ENCODE measurements at regions not wholly inside any gene's neighbourhood (a gene's known extent, or its start where the extent isn't known, plus 50 kb on each side); places are given as distances from the start of the nearest gene placed in this dataset.

DNA sequence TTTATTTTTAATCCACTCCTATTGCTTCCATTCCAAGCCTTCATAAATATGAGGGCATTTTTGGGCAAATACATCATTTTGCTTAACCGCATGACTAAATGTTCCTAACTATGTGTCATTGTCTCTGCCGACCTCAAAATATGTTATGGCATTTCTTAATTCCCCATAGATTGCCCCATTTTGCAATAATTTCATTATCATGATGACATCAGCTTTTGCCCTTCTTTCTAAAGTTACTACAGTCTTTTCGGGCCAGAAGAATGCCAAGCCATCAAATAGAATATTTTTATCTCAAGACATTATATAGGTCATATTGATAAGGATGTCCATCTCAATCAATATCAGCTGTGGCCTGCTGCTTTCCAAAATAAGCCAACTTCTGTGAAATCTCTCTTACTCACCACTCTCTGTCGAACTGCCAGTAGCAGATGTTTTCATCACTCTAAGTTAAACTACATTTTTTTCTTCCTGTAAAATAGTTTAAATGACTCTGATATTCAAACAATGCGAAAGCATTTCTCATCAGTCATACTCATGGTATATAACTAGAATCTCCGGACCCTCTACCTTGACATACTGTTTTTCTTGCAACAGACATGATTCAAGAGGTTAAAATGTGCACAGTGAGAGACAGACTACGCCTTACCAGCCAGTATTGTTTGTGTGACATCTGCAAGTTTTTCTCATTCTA lies 1254.6 kb upstream of the CELF2 start:
- H3K27ac ChIP-seq, result no peak overlapping the region
- no peak overlapping the region for H3K4me3 ChIP-seq

DNA sequence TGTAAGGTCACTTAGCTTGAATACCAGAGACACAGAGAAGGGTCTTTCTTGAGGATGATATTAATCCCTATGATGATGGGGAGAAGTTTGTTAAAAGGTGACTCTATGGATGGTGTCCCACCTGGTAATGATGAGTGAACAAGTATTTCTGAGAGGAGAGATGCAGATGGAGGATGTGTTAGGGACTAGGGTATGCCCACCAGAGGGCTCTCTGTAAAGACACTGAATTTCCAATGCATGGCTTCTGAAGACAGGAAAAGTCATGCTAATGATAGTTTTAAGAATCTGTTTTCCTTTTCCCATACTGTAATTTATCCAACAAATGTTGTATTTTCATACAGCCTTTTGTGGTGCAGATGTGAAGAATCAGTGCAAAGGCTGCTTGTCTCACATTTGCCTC lies 1250.9 kb upstream of the CELF2 start:
- no peak overlapping the region for H3K4me3 ChIP-seq
- no peaks in the 10 kb centered on the region for H3K27me3 ChIP-seq (replicated peaks)
- H3K9me3 ChIP-seq (replicated peaks), result peaks cover 3% of the 10 kb centered on the region; the same call in 1 of the 2 replicates
- H3K27ac ChIP-seq, result no peak overlapping the region
- no peaks in the 10 kb centered on the region for H3K4me1 ChIP-seq (replicated peaks)
- H3K36me3 ChIP-seq, result no peaks in the 10 kb centered on the region
- no peak for DNase-seq (ENCODE audit: low read depth in 1 of 2, low spot score in 2 of 2)

More for the DNA sequence above, 1254.6 kb upstream of the CELF2 start:
- H3K4me1 ChIP-seq (replicated peaks), result no peaks in the 10 kb centered on the region
- peaks cover 5% of the 10 kb centered on the region; the same call in 1 of the 2 replicates for H3K9me3 ChIP-seq (replicated peaks)
- no peaks in the 10 kb centered on the region for H3K36me3 ChIP-seq
- DNase-seq (ENCODE audit: low read depth in 1 of 2, low spot score in 2 of 2), result no peak
- no peaks in the 10 kb centered on the region for H3K27me3 ChIP-seq (replicated peaks)

DNA sequence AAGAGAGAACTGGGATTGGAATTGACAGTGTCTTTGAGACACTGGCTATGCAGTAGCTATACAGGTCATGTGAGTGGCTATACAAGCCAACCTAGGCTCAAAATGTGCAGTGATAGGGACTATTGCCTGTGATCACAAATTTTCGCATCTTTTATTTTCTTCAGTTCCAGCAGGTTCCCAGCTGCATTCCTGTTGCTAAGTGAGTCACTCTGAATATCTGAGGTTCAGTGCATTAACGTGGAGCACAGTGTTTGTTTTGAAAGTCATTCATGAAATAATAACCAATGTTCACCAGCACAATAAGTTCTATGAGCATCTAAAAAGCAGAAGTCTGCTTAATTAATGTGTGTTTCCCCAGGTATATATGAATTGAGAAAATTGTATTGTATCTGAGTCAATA lies 1236.0 kb upstream of the CELF2 start:
- no peaks in the 10 kb centered on the region for H3K27me3 ChIP-seq (replicated peaks)
- H3K27ac ChIP-seq, result no peak overlapping the region
- DNase-seq (ENCODE audit: low read depth in 1 of 2, low spot score in 2 of 2), result no peak
- H3K4me1 ChIP-seq (replicated peaks), result no peaks in the 10 kb centered on the region
- no peaks in the 10 kb centered on the region for H3K36me3 ChIP-seq
- H3K9me3 ChIP-seq (replicated peaks), result peaks cover 4% of the 10 kb centered on the region; the same call in 1 of the 2 replicates
- no peak overlapping the region for H3K4me3 ChIP-seq

DNA sequence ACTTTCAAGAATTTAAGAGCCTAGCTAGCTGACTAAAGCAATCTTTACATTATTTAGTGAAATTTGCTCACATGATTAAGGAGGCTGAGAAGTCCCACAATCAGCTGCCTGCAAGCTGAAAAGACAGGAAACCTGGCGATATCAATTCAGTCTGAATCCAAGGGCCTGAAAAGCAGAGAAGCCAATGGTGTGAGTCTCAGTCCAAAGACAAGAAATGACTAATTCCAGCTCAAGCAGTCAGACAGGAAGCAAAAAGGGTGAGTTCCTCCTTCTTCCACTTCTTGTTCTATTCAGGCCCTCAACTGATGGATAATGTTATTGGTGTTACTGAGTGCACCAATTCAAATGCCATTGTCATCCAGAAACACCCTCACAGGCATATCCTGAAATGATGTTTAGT lies 1231.6 kb upstream of the CELF2 start:
- no peaks in the 10 kb centered on the region for H3K27me3 ChIP-seq (replicated peaks)
- no peak for DNase-seq (ENCODE audit: low read depth in 1 of 2, low spot score in 2 of 2)

DNA sequence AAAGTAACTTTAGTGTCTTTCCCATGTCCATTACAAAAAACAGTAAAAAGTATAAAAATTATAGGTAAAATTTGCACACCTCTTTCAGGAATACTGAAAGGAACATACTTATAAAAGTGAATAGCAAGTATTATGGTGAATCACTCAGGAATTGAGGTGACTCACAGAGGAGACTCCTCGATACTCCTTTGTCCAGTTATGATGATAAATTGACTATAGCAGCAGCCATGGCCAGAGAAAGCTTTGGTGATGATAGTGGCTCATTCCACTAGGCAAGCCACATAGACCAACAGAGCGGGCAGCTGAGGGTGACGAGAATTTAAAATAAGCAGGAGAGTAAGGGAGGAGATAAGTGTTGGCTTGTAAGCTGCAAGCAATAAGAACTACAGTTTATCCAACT lies 1231.1 kb upstream of the CELF2 start:
- Histone ChIP-seq H3K27ac (no peak overlapping the region), H3K27me3 (replicated peaks) (no peaks in the 10 kb centered on the region), H3K4me3 (no peak overlapping the region), H3K4me1 (replicated peaks) (no peaks in the 10 kb centered on the region), H3K9me3 (replicated peaks) (peaks cover 3% of the 10 kb centered on the region; the same call in 1 of the 2 replicates), H3K36me3 (no peaks in the 10 kb centered on the region)
- no peak for DNase-seq (ENCODE audit: low read depth in 1 of 2, low spot score in 2 of 2)

More for the DNA sequence above, 1231.6 kb upstream of the CELF2 start:
- Histone ChIP-seq H3K27ac (no peak overlapping the region), H3K4me1 (replicated peaks) (no peaks in the 10 kb centered on the region), H3K4me3 (no peak overlapping the region), H3K9me3 (replicated peaks) (peaks cover 4% of the 10 kb centered on the region; the same call in 1 of the 2 replicates), H3K36me3 (no peaks in the 10 kb centered on the region)

DNA sequence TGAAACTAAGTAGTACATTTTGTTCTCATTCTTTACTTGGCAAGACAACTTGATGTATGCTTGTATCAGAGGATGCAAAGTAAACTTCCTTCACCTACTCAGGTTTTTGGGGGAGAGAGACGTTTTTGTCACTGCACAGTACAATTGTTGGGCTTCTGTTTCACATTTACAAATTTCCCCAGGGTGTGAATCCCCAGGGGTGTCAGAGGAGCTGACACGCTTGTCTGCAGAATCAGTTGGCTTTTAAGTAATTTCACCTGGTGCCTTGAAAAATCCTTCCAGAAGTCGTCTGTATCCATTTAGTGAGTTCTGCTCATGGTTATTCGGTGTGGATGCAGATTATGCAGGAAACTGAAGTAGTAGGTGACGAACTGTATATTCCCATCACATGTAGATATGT lies 1227.7 kb upstream of the CELF2 start:
- Histone ChIP-seq H3K4me3 (no peak overlapping the region), H3K9me3 (replicated peaks) (no peaks in the 10 kb centered on the region; the same call in 1 of the 2 replicates), H3K4me1 (replicated peaks) (no peaks in the 10 kb centered on the region)

DNA sequence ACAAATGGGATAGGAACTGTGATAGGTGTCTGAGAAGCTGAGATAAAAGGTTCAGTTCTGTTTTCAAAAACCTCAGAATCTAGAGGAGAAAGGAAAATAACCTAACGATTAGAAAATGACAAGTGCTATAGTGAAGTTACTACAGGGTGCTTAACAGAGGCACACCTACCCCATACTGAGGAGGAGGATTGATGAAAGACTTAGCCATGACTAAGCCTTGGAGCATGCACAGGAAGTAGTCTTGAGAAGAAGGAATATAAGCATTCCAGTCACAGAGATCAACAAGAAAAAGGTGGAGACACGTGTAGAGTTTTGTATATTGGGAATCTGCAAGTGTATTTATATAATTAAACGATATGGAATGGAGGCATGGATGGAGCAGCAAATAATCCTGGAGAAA lies 1225.5 kb upstream of the CELF2 start:
- no peak overlapping the region for H3K4me3 ChIP-seq
- H3K4me1 ChIP-seq (replicated peaks), result no peaks in the 10 kb centered on the region
- H3K27me3 ChIP-seq (replicated peaks), result no peaks in the 10 kb centered on the region
- no peaks in the 10 kb centered on the region; the same call in 1 of the 2 replicates for H3K9me3 ChIP-seq (replicated peaks)
- H3K36me3 ChIP-seq, result no peaks in the 10 kb centered on the region
- no peak for DNase-seq (ENCODE audit: low read depth in 1 of 2, low spot score in 2 of 2)
- H3K27ac ChIP-seq, result no peak overlapping the region

More for the DNA sequence above, 1227.7 kb upstream of the CELF2 start:
- Histone ChIP-seq H3K36me3 (no peaks in the 10 kb centered on the region), H3K27me3 (replicated peaks) (no peaks in the 10 kb centered on the region), H3K27ac (no peak overlapping the region)
- no peak for DNase-seq (ENCODE audit: low read depth in 1 of 2, low spot score in 2 of 2)

DNA sequence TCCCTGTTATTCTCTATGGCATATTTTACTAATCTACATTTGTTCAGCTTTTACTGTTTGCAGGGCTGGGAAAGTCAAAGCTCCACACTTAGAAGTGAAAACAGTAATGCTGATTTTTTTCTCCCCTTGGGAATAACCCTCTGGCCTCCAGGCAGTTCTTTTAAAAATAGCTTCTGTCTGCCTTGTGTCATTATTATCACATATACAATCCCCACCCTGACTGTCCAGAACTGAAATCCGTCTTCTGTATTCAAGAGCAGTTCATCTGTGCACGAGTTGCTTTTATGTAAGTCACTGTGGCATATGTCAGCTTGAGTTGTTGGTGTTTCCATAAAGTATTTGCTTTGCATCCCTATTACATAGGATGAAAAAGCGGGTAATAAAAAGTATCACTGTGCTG lies 1221.1 kb upstream of the CELF2 start:
- Histone ChIP-seq H3K27ac (no peak overlapping the region), H3K9me3 (replicated peaks) (no peaks in the 10 kb centered on the region; the same call in 1 of the 2 replicates), H3K27me3 (replicated peaks) (no peaks in the 10 kb centered on the region), H3K4me3 (no peak overlapping the region), H3K4me1 (replicated peaks) (no peaks in the 10 kb centered on the region), H3K36me3 (no peaks in the 10 kb centered on the region)
- DNase-seq (ENCODE audit: low read depth in 1 of 2, low spot score in 2 of 2), result no peak

DNA sequence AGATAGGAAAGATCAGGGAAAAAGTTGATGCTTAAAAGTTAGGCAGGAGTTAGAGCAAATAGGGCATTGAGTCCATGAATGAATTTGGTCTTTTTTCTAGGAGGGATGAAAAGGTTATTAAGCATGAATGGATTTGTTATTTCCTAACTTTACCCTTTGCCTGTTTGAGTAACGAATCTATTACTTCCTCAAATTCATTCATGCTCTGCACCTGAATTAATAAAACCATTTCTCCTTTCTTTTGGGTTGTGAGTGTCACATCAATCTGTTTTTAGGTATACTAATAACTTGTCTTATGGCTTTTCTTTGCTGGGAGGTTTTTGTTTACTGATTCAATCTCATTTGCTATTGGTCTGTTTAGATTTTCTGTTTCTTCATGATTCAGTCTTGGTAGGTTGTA lies 1217.7 kb upstream of the CELF2 start:
- Histone ChIP-seq H3K4me1 (replicated peaks) (no peaks in the 10 kb centered on the region), H3K4me3 (no peak overlapping the region), H3K9me3 (replicated peaks) (no peaks in the 10 kb centered on the region), H3K27ac (no peak overlapping the region), H3K36me3 (no peaks in the 10 kb centered on the region), H3K27me3 (replicated peaks) (no peaks in the 10 kb centered on the region)
- no peak for DNase-seq (ENCODE audit: low read depth in 1 of 2, low spot score in 2 of 2)

DNA sequence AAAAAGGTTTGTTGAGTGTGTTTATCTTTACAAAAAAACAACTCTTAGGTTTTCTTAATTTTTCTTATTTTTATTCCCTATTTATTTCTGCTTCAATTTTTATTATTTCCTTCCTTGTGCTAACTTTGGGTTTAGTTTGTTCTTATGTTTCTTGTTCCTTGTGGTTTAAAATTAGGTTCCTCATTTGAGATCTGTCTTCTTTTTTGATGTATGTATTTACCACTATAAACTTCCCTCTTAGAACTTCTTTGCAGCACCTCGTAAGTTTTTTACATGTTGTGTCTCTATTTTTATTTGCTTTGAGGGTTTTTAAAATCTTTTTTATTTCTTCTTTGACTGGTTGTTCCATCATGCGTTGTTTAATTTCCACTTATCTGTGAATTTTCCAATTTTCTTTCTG lies 1217.1 kb upstream of the CELF2 start:
- Histone ChIP-seq H3K27ac (no peak overlapping the region), H3K27me3 (replicated peaks) (no peaks in the 10 kb centered on the region), H3K9me3 (replicated peaks) (0 out of 2 replicates have a peak, but pooled peaks cover under 1% of the 10 kb centered on the region), H3K4me3 (no peak overlapping the region), H3K4me1 (replicated peaks) (no peaks in the 10 kb centered on the region), H3K36me3 (no peaks in the 10 kb centered on the region)
- DNase-seq (ENCODE audit: low read depth in 1 of 2, low spot score in 2 of 2), result no peak

DNA sequence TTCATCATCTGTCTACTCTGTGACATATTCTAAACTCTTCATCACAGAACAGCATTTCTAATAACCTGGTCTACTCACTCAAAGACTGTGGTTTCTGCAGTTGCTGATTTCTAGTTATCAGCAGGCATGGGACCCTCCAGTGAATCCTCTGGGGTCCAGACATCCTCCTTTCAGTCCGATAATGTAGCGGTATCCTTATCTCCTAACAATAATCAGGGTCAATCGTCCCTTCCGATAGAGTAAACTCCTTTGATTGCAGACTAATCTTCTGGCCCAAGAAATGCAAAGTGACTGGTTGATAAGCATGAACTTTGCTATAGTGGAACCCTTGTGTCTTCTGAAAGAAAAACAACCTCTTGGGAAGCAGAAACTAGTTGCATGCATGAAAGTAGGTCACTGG lies 1209.8 kb upstream of the CELF2 start:
- no peaks in the 10 kb centered on the region for H3K4me1 ChIP-seq (replicated peaks)
- H3K9me3 ChIP-seq (replicated peaks), result peaks cover 15% of the 10 kb centered on the region; the same call in 1 of the 2 replicates
- DNase-seq (ENCODE audit: low read depth in 1 of 2, low spot score in 2 of 2), result no peak

DNA sequence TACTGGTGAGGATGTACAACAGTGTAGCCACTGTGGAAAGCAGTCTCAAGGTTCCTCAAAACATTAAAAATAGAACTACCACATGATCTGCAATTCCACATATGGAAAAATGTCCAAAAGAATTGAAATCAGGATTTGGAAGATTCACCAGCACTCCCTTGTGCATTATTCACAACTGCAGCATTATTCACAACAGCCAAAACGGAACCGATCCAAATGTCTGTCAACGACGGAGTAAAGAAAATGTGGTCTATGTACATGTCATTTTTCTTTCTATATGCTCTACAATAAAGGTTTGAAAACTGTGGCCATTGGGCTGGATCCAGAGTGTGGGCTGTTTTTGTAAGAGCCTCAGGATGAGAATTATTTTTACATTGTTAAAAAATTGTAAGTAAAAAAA lies 1206.1 kb upstream of the CELF2 start:
- Histone ChIP-seq H3K27me3 (replicated peaks) (no peaks in the 10 kb centered on the region), H3K4me1 (replicated peaks) (no peaks in the 10 kb centered on the region), H3K9me3 (replicated peaks) (peaks cover 11% of the 10 kb centered on the region; the same call in 1 of the 2 replicates), H3K4me3 (no peak overlapping the region), H3K36me3 (no peaks in the 10 kb centered on the region), H3K27ac (no peak overlapping the region)
- DNase-seq (ENCODE audit: low read depth in 1 of 2, low spot score in 2 of 2), result no peak

More for the DNA sequence above, 1209.8 kb upstream of the CELF2 start:
- no peak overlapping the region for H3K4me3 ChIP-seq
- no peak overlapping the region for H3K27ac ChIP-seq
- H3K36me3 ChIP-seq, result no peaks in the 10 kb centered on the region
- no peaks in the 10 kb centered on the region for H3K27me3 ChIP-seq (replicated peaks)

DNA sequence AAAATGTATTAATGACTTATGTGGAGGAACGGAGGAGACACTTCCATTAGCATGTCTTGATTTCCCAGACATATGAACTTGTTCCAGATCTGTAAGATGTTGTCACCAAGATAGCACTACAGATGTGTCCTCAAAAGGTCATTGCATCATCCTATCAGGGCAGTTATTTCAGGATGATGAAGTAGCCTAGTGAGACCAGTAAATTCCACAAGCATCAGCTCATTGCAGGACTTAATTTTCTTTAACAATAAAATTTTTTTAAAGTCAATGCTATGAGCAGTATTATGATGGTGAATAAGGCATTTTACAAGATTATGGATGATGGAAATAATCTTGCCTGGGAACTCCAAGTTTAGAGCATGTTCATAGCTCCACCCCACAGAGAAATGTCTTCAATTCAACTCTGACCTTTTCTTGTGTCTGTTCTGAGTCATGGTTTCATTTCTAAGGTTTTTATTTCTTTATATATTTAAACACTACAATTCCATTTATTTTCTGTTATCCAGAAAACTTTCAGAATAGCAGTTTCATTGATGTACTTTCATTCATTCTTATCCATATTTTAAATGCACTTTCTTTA lies 1203.3 kb upstream of the CELF2 start:
- Histone ChIP-seq H3K9me3 (replicated peaks) (peaks cover under 1% of the 10 kb centered on the region), H3K27ac (no peak overlapping the region), H3K36me3 (no peaks in the 10 kb centered on the region), H3K4me3 (no peak overlapping the region), H3K4me1 (replicated peaks) (no peaks in the 10 kb centered on the region), H3K27me3 (replicated peaks) (no peaks in the 10 kb centered on the region)
- no peak for DNase-seq (ENCODE audit: low read depth in 1 of 2, low spot score in 2 of 2)

DNA sequence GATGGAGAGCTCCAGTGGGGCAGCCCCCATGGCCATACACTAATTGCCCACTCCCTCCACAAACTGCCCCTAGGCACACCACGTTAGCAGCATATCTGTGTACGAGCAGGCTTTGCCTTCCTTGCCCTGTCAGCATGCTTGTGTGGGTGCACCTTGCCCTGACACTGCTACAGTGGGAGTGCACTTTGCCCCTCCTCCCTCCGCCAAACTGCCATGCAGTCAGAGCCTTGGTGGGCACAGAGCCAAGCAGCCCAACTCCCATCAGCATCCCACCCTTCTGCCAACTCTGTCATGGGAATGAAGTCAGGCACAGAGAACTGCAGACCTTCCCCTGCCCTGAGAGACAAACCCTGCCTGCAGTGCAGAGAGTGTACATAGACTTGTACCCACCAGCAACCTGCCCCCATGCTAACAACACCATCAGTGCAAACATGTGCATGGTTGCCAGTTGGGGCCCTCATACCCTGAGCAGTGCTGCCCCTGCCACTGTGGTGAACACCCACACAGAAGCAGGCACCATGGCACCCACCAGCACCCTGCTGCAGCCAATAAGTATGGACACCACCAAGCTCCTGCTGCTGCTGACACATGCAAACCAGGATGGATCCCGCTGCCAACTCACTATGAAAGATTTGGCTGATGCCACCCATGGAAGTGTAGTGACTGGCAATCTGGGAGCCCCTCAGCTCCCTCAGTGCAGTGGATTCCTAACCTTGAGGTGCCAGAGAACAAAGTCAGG lies 1197.7 kb upstream of the CELF2 start:
- Histone ChIP-seq H3K9me3 (replicated peaks) (peaks cover 3% of the 10 kb centered on the region), H3K36me3 (no peaks in the 10 kb centered on the region), H3K4me1 (replicated peaks) (no peaks in the 10 kb centered on the region), H3K27me3 (replicated peaks) (no peaks in the 10 kb centered on the region), H3K4me3 (no peak overlapping the region), H3K27ac (no peak overlapping the region)
- no peak for DNase-seq (ENCODE audit: low read depth in 1 of 2, low spot score in 2 of 2)
